GM19463 (cell line): ENCODE measurements at regions not wholly inside any gene's neighbourhood (a gene's known extent, or its start where the extent isn't known, plus 50 kb on each side); places are given as distances from the start of the nearest gene placed in this dataset.

Experiments
- ATAC-seq: cut with Tn5 transposase; IDR thresholded peaks from one replicate; pipeline ENCODE4 v1.9.1; 2021; ENCODE audit warnings: mild to moderate bottlenecking, moderate library complexity; ENCODE audit not compliant: unreplicated experiment

DNA sequence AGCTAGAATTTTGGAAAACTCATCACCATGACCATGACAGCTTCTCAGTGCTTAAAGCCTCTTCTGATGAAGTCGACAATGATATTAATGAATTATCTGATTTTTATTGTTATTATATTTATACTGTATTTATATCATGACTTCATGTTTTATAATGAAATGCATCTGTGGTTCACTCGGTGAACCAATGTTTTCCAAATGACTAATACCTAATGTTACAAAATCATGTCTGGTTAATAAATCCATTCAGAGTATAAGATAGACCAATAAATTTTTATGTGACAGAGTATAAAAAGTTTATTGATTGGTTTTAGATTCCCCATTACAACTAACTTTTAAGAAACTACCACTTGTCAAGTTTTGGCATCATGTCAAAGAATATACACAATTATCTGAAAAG lies 416.5 kb downstream of the MLLT3 start:
- ATAC-seq: no peak

DNA sequence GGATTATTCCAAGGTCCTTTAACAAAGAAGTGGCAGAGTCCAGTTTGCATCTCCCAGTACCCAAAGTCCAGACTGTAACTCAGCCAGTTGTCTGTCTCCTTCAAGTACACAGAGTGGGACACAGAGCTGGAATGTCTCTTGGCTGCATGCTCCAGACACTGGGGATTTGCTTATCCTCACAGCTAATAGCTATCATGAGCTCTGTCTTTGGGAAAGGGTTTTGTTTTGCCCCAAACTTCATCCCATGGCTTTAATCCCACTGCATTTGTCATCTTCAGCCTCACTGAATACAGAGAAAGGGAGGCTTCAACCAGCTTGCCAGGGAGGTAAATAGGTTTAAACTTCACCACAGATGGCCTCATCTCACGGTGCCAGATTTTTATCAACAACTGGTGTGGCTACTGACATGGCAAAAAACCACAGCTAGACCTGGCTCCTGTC lies 412.2 kb upstream of the SLC24A2 start:
- no peak for ATAC-seq

DNA sequence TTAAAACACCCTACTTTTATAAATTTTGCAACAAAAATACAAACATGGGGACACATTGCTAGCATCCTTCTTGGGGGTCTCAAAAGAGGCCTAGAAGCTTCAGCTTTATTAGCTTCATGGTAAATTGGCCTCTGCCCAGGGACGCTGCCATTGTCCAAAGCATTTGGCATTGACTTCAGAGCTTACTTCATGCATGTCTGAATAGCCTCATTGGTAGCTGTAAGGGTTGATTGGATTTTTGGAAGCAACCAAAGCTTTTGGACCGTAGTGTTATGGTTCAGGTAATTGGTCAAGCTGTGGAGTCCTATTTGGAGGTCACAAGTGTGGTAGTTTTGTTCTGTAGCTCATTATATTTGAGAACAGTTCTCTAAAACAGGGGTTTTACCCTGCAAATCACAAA lies 411.7 kb upstream of the SLC24A2 start:
- ATAC-seq: no peak

DNA sequence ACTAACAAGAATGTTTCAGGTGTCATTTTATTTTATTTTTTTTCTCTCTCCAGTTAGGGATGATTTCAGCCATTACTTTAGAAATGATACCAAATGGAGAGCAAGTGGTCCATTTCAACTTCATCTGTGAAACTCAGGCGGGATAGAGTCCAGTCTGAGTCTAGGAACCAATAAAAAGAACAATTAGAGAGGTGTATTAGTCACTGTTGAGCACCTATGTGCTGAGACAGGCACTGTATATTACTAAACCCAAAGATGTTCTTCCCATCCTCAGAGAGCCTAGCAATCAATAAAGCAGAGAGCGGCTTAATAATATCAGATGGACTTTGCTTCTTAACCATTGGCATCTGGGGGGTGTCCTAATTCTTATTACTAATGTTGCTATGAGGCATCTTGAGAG lies 410.3 kb upstream of the SLC24A2 start:
- ATAC-seq: no peak

DNA sequence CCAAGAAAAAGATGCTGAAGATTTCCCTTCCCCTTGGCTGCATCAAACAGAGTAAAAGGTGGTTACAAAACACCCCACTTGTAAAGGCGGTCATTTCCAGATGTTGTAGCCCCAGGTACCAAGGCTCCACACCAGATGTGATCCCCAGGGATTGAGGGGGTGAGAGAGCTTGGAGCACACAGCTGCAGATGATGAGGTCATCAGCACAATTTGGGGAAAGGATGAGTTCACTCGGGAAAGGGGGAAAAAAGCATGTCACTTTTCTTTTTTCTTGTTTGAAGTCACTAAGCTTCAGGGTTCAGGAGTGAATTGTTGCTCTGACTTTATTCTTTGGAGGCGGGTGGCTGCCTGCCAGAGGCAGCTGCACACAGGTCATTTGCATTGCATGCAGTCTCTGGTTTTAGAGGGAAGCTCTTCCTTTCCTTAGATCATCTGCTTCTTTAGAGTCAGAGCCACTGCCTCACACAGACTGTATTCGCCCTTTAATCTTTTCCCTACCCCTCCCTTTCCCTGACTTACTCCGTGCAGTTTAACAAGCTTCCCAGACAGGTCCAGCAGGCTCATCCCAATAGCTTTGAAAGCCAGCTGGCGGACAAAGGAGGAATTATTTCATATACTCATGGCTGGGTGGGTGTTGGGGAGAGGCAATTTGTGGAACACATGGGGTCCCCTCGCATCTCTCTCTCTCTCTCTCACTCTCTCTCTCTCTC lies 409.3 kb upstream of the SLC24A2 start:
- no peak for ATAC-seq

DNA sequence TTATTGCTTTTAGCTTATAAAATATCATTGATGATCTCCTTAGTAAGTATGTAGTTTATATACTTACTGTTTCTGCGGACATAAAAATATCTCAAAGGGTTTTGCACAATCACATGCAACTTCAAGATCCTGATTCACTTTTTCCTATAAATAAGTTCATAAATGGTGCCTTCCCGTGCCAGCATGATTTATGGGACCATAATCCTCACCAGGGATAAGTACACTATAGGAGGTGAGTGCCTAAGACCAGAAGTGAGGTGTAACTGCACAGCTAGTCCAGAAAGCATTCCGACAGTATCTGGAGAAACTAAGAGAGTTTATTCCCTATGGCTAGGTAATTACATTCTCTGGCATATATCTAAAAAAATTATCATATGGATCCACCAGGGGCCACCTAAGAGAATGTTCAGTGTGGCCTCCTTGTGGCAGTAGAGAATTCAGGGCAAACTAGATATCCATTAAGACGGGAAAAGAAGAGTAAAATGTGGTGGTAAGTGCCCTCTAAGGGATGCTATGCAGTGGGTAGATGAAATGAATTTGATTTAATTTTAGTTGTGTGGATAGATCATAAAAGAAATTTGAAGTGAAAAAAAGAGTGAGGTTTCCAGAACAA lies 402.5 kb upstream of the SLC24A2 start:
- no peak for ATAC-seq

DNA sequence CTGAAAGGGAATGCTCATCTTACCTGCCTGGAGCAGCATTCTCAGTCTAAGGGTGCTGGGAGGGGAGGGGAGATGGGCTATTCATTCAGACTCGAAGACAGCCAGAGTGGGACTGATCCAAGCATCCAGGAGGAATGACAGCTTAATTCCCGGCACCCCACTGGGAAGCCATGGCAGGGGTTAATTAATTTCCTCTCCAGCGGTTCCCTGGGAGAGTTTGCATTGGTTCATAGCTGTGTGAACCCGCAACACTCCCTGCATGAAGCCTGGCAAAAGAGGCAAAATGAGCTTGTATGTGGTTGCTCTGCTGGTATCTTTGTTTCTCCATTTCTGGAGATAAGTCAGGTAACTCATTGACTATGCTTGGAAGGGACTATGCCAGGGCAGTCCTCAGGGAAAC lies 401.0 kb upstream of the SLC24A2 start:
- ATAC-seq: no peak

DNA sequence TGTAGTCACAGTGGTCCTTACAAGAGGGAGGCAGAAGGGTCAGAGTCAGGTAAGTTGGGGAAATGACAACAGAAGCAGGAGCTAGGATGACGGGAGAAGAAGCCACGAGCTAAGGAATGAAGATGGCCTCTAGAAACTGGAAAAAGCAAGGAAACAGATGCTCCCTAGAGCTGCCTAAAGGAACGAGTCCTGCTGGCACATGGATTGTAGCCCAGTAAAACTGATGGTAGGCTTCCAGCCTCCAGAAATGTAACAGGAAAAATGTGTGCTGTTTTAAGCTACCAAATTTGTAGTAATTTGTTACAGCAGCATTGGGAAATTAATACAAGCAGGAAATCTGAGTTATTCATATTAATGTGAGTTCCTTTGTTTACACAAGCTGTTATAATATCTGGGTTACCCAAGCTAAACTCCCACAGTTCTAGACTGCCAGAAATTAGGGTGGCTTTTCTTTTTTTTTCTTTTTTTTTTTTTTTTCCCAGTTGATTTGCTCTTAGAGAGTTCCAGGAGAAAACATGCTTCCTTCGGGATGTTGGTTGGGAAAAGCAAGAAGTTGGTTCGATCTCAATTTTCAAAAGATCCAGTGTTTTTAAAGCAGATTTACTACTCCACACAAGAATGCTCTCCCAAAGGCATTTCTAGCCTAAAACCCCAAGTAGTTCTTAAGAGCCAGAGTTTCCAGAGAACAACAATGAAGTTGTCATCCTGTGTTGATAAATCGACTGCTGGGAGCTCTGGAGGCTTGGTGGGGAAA lies 400.0 kb upstream of the SLC24A2 start:
- ATAC-seq: no peak

DNA sequence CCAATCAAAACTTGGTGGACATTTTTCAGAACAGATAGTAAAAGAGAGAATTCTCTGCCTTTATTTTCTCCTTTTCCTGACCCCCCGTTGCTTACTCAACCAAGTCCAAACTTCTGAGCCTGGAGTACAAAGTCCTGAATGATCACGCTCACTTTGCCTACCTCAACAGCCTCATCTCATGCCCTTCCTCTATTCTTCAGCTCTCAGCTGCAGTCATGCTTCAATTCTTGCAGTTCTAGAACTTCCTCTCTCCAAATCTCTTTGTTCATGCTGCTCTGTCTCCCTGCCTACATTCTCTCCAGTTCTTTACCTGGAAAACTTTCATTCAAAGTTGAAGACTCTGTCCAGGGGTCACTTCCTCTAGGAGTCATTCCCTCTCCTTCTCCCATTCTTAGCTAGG lies 398.5 kb upstream of the SLC24A2 start:
- no peak for ATAC-seq

DNA sequence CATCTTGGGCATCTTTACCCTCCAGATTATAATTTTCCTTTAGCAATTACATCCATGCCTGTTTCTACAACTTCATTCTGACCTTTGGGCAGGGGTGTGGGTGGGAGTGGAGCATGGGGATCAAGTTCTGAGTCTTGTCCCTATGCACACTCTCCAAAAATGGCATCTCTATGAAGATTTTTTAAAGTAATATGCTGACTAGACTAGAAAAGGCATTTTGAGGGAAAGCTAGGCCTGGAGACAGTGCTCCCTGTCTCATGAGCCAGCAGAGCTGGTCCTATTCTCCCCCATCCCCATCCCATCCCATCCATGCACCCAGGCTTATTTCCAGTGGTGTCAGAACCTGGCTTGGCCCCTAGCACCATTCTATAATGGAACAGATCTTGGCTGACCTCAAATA lies 398.0 kb upstream of the SLC24A2 start:
- no peak for ATAC-seq

DNA sequence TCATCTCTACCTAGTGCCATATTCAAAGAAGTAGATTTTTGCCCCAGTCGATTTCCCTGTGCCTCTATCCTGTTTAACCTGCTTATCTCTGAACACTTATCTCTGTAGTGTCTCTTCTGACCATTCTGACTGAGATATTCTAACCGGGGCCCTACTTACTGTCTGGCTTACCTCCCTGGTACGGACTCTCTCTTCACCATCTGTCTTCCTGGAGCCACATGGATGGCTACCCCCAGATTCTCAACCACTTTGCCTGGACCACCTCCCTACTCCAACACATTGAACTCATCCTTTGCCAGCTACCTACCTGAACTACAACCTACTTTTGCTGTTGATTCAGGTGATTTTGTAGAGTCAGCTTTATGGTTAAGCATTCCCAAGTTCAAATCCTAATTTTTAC lies 397.4 kb upstream of the SLC24A2 start:
- no peak for ATAC-seq

DNA sequence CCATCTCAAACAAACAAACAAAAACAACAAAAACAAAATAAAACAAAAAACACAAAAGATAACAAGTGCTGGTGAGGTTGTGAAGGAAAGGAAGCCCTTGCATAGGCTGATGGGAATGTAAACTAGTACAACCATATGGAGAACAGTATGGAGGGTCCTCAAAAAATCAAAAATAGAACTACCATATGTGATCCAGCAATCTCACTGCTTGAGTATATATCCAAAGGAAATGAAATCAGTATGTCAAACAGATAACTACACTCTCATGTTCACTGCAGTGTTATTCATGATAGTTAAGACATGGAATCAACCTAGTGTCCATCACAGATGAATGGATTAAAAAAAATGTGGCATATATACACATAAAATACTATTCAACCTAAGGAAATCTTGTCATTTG lies 395.7 kb upstream of the SLC24A2 start:
- no peak for ATAC-seq

DNA sequence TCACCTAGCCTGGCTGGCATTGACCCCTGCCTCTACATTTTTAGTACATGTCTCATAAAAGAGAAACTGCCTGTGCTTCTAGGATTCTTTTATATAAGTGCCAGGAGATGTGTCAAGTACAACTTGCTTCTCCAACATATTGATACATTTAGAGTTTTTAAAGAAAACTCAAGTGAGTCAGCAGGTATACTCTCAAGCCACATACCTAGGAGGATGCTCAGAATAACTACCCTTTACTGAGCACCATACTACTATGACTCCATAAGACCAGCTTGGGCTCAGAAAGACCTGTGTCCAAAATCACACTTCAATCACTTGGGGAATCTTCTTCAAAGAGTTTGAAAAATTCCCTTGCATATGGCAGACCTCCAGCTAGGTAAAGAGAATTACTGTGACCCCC lies 389.8 kb upstream of the SLC24A2 start:
- ATAC-seq: no peak

DNA sequence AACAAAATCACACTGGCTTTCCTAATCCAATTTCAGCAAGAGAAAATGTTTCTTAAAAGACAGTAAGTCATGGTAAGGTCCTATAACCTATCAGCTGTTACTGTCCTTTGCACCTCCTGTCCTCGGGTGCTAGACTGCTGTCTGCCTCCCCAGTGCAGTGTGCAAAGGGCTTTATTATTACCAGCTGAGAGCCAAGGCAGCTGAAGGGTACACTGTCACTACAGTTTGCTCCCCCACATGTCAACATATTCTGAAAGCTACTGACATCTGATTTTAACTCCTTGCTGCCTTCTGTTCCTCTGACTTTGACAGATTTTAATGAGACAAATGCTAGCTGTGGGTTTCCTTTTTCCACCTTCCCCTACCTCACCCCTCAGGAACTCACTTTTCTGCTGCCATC lies 389.4 kb upstream of the SLC24A2 start:
- ATAC-seq: no peak

DNA sequence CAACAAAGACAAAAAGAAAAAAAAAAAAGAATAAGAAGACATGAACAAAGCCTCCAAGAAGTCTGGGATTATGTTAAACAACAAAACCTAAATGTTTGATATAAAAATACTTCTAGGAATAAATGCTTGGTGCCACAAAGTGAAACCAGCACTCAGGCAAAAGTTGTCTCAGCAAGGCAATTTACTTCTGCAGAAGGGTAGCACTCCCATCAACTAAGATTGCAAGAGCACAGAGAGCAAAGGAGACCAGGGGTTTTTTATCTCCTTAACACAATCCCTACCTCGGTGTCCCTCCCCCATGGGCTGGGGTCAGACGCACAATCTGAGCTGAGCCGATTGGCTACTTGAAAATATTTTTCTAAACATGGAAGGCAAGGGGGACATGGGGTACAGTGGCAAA lies 381.3 kb upstream of the SLC24A2 start:
- no peak for ATAC-seq

DNA sequence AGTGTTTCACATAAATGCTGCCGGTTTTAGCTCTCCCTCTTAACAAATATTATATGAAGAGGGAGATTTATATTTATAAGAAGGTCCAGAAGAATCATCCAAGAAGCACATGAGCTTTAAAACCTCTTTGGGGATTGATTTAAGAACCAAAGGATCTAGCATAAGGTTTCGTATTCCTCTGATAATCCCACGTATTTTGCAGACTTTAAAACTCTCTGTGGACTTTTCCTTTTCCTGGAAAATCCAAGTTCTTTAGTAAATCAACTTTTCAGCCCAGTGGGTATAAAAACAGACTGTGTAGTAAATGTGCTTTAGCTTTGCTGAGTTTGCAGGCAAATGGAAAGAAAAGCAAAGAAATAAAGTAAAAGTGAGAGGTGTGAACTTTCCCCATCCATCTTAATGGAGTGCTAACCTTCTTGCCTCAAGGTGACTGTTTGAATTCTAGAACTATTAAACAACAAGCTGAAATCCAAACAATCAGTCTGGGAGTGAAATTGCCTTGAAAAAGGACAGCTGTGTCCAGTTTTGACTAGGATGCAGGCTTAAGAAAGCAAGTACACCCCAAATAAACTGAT lies 363.4 kb upstream of the SLC24A2 start:
- ATAC-seq: no peak

DNA sequence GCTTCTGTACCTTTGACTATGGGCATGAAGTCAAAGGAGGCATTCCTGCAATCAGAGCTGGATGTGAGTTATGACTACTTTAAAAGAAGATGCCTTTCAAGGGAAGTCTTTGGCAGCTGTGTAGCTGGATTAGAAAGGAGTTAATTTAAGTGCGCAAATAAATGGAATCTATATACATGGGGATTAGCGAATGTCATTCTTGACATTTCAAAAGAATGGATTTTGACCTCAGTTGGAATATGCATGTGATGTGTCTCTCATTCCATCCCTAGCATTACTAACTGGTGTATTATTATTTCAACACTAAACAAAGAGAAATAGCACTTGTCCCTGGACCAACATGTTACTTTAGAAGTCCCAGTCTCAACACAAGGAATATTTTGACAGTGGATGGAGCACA lies 359.6 kb upstream of the SLC24A2 start:
- ATAC-seq: no peak

DNA sequence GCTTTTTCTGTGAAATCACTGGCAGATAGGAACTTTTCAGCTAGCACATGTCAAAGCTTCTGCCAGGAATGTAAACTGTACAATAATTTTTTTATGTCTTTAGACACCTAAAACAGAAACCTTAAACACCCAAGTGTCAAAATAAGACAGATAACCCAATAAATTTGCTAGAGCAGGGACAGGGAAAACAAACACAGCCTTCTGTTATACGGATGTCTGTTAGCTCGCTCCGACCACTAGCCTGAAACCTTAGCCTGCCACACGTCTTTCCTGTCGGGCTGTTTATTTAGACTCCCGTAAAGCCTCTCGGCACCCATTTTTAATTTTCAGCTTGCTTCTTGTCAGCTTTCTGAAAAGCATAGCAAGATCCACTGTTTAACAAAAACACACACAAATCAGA lies 355.4 kb upstream of the SLC24A2 start:
- no peak for ATAC-seq

DNA sequence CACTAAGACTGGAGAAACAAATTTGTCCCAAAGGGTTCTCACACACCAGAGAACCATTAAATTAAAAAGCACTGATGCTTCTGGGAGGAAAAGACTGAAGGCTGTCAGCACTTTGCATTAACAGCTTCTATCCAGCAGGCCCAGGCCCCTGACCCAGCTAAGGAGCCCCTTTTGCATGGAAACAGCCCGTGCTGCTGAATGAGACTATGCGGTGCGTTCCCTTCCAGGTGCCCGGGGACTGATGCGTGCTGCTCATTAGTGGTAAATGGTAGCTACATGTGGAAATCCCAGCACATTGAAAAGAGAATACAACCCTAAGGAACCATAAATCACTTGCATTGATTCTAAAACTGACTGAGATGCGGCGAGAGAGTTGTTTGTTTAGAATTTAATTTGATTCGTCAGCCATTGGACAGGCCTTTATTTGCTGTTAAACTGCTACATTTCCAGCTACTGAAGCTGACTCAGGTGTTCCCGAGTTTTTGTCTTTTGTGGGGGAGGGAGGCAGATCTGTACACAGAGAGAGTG lies 351.0 kb upstream of the SLC24A2 start:
- ATAC-seq: no peak

DNA sequence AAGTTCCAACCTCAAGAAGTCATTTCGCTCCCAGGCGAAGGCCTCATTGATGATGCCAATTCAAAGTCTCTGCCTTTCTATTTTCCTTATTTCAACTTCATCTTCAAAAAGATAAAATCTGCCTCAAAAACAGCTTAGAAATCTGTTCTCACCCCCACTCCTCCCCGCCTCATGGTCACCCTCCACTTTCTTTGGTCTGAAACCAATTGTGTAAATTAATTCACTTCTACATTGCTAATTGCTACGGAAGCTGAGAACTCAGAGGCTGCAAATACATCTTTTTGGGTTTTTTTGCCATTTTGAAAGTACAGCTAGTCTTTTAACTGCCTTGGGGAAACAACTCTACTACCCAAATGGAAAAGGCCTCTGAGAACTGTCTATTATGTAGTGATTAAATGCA lies 350.0 kb upstream of the SLC24A2 start:
- no peak for ATAC-seq

DNA sequence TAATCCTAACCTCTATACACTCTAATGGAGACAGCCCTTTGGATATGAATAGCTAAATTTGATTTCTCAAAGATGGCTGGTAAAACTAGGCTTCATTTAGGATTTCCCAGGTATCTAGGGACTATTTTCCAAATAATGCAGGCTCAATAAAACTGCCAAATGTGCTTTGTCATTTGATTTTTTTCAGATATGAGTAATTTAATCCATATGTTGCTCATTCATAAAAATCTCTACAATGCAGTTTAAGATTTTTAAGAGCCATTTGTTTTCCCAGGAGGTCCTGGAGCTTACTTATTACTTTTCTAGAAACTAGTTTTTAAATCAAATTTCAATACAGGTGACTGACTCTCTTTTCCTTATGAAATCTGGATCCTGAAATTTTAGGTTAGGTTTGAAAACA lies 349.3 kb upstream of the SLC24A2 start:
- no peak for ATAC-seq

DNA sequence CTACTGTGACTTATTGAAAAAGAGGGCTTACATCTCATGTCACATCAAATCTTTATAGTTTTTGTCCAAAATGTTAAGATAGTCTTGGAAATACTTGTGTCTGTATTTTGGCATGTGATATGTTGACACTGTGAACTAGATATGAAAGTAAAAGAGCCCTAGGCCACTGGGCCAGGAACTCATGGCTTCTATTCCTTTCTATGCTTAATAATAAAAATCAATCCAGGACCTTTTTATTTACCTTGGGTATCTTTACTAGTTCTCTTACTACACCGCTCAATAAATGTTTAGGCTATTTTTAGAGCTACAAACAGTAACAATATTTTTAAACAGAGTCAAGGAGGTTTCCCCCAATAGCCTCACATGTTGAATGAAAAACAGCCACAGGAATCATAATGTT lies 348.6 kb upstream of the SLC24A2 start:
- ATAC-seq: no peak
